NCI-H1417 (cell line): ENCODE measurements at regions not wholly inside any gene's neighbourhood (a gene's known extent, or its start where the extent isn't known, plus 50 kb on each side); places are given as distances from the start of the nearest gene placed in this dataset.

Experiments
- DNase-seq, 3 experiments: peaks; one replicate each; lab custom pipeline; 2025; lab: John Stamatoyannopoulos, UW

DNA sequence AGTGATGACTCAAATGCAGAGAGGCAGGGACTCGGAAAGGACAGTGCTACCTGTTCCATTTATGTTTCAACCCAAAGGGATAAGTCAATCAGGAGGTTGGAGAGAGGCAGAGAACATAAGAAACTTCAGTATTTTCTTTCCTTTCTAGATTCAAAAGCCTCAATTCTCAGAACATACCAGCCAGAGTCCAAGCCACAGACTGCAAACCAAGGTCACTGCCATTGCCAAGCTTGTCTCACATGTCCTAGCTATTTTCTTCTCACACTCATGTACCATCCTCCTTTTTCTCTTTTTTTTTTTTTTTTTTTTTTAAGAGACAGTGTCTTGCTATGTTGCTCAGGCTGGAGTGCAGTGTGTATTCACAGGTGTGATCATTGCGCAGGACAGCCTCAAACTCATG is 111.7 kb upstream of the AKIP1 start:
- no peak for DNase-seq

DNA sequence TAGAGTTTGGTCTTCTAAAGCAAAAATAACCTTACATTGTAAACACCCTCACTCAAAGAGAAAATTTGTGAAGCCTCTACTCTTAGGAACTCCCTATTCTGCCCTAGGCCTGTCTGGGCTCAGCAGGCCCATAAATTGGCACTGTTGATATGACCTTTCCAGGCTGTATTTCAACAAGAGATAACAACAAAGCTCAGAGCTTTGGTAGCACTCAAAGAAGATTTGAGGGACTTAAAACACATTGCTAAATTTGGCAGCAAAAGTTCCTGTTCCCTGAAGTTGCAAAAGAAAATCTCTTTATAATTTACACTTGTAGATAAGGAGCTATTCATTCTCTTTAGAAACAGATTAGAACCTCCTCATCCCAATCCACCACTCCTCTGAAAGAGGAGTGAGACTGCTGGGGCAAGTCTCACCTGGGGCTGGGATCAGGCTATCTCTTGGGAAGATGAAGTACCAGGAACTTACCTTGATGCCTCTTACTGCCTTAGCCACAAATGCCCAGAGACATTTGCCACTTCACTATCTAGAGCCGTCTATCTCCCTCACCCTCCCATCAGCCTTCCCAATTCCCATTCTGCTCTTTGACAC is 110.4 kb upstream of the AKIP1 start:
- no peak for DNase-seq

DNA sequence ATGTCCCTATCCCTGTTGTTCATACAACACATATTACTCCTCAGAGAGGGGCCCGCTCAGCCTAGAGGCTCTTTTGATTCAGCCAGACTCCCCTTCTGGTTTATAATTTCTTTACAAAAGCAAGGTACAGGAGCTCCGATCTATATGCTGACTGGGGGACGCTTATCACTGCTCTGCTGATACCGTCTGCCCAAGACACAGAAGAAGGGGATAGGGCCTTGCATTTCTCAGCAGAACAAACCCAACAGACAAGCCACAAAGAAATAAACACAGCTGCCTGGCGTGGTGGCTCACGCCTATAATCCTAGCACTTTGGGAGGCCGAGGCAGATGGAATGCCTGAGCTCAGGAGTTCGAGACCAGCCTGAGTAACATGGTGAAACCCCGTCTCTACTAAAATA is 109.9 kb upstream of the AKIP1 start:
- no peak for DNase-seq

DNA sequence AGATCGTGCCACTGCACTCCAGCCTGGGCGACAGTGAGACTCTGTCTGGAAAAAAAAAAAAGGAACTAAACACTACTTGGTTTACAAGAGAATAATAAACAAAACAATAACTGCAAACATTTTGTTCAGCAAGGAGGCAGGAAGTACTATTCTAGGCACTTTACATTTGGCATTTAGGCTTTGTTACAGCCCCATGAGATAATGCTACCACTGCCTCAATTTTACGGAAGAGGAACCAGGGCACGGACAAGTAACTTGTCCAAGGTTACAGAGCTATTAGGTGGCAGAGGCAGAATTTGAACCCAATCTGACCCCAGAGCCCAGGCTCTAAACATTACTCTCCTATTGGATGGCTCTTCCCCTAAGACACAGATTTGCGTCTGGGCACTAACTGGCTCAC is 108.7 kb upstream of the AKIP1 start:
- DNase-seq = no peak

DNA sequence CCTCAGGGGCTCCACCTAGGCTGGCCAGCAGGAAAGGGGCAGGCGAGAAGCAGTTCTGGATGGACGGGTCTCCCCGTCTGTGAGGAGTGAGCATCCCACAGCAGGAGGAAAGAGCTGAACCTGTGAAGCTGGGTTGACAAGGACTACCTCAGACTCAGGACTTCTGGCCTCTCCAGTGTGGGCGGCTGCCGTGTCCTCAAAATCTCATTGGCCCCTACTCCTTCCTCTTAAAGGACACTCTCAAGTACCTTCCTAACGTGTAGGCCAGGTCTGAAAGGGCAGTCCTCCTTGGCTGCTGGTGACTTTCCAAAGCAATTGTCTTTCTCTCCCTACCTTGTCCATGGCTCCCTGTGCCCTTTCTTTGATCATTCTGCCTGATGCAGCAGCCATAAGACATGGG is 107.0 kb upstream of the AKIP1 start:
- DNase-seq = no peak

DNA sequence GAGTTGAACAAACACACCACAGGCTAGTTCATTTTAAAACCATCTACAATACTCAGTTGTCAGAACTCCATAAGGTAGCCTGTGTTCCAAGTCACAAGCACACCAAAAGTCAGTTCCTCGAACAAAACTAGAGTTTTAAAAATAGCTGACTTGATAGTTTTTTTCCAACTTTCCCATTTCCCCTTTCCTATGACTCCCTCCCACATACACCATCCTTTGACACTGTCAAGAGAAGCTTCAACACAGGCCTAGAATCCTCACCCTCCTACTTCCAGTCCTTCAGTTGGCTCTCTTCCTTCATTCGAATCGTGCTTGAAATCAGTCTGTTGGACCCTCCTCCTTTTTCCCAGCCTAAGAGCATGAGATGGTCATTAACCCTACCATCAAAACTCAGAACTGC is 105.7 kb upstream of the AKIP1 start:
- DNase-seq = no peak

DNA sequence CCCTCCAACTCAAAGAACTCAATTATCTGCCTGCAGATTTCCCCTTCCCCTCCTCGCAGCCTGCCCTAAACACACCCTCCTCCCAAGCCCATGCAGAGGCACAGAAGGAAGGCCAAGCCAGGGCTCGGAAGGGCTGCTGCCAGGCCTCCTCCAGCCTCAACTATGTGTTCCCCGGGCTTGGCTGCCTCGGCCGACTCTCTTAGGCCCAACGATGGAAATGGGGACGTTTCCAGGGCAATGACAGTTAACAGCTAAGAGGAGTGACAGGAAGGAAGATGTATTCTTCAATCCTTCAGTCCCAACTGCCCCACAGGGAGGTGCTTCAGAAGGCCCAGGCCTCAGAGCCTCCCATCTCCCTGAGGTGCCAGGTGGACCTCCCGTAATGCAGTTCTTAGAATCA is 104.0 kb upstream of the AKIP1 start:
- DNase-seq = no peak

DNA sequence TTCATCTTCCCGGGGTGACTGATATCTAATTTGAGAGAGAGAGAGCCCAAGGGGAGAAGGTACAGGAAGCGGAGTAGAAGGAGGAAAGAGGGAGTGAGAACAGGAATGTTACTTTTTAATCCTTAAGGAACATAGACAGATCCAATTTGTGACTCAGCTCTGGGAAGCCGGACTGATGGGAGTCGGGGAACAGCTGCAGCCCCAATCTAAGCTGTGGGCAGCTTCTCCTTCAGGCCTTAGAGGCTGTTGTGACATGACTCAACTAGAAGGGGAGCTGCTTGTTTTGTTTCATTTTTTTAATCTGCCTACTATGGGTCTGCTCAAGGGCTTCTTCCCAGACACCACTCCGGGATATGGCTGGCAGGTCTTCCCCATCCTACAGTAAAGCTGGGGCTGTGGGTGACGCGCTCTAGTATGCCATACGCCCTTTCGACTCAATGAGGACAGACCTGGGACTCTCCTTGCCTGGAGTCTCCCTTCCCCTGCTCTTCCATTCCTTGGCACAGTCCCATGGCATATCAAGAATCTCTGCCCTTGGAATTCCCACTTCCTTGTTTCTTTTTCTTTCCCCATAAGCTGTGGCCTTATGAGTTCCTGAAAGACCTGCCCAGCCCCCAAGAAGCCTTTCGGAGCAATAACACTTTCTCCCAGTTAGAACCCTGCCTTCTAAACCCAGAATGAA is 103.3 kb upstream of the AKIP1 start:
- DNase-seq = no peak

DNA sequence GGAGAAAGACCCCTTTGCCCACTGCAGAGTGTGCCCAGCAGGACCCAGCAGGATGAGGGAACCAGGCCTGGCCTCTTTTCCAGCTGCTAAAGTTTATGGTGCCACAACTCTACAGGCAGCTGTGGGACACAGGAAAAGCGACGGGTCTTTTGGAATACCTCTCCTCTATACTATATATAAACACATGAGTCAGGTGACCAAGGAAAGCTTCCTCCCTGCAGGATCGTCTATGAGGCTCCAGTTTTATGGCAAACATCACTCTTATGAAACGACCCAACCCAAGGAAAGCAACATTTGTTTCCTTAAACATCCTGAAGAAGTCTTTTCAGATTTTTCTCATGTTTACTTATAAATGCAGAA is 102.8 kb upstream of the AKIP1 start:
- no peak for DNase-seq

DNA sequence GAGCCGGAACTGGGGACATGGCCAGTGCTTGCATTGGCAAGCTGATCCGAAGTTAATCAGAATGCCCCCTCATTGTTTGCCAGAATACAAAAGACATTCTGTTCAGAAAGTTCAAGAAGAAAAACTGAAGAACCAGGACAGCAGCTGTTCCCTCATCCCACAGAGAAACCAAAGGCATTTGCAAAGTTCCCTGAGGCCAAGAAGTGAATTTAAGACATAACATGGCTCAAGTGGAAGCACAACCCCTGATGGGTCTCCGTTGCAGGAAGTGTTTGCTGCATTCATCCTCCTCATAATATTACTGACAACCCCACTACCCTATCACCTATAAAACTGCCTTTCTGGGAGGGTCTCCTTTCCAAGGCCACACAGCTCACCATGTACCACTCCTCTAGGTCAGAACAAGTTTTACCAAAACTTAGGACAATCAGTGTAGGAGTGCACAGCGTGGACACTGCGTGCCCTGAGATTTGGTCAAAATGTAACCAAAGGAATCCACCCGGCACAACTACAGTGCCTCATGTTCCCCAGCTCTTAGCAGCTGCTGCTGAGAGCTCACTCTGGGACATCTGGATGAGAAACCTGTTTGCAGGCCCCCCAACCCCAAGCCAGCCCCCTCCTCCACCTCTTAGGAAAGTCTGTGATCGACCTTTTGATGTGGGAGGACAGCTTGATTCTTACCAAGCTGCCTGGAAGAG is 101.6 kb upstream of the AKIP1 start:
- no peak for DNase-seq

DNA sequence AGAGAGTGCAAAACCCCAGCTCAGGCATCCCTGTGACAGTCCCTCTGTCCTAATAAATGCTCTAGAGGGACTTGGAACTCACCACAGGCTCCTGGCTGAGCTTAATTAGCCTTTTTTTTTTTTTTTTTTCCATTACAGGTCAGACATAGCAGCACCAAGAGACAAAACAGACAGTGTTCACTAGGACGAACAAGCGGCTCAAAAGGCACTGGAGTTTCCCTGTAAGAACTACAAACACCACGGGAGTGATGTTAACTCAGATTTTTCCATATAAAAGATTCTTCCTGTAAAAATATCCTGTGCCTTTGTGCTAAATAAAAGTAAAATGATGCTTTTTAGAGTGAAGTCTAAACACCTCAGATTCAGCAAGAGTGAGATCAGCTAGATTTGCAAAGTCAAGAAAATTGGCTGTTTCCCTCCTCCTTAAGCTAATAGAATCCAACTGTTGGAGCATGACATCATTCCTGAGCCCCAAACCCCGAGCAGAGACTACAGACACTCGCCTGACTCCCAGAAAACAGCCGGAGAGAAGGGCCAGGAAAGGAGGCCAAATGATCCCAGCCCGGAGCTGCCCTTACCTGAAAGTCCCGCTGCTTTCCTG is 101.0 kb upstream of the AKIP1 start:
- peak in 2 of 3 experiments; percentile 43 to 69 for DNase-seq

DNA sequence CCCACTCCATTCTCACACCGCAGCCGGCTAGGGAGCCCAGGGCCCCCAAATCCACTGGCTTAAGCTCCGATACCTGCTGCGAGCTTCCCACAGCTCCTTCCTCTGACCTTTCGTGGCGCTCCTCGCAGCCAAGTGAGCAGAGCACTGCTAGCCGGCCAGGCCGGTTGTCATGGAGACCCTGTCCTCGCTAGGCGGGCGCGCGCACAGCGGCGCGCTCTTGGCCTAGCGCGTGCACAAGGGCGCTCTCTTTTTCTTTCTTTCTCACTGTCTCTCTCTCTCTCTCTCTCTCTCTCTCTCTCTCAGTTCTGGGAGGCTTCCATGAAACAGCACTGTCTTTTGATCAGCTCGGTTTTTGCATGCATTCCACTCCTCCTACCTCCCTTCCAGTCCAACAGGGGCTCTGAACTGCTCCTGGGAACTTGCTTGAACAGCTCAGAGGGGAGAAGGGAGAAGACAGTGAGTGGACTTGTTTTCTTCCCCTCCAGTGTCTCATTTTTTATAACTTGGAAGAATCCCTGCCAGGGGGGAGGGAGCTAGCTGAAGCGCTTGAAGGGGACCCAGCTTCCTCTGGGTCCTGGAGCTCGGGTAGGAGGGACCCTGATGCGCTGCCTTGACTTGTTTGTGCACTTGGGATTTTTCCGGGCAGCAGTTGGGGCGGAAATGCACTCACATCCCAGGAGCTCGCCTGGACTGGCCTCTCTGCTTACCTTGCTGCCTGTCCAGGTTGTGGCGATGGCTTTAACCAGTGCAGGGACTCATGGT is 100.3 kb upstream of the AKIP1 start:
- peak; percentile 72 to 85 (median 85) for DNase-seq

DNA sequence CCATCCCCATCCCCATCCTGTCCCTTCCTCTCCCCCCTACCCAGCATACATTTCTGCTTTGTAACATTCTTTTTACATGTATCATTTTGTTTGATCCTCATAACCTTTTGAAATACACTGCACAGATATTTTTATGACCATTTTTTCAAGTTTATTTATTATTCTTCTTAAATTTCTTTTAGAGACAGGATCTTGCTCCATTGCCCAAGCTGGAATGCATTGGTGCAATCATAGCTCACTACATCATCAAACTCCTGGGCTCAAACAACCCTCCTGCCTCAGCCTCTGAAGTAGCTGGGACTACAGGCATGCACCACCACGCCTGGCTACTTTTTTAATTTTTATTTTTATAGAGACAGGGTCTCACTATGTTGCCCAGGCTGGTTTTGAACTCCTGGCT is 99.4 kb upstream of the AKIP1 start:
- no peak for DNase-seq

DNA sequence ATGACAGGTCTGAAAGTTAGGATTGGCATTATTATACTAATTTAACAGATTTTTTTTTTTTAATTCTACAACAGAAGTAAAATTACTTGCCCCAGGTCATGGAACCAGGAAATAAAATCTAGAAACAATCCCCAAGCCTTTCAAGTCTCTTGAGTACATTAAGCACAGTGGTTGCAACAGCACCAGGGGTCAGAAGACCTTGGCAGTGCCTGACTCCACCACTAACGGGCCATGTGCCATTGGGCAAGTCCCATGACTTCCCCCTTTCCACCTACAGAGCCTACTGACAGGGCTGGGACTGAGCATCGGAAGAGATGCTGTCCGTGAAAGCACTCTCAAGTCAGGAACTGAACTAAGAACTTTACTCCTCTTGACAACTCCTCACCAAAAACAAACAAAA is 98.6 kb upstream of the AKIP1 start:
- DNase-seq = no peak

DNA sequence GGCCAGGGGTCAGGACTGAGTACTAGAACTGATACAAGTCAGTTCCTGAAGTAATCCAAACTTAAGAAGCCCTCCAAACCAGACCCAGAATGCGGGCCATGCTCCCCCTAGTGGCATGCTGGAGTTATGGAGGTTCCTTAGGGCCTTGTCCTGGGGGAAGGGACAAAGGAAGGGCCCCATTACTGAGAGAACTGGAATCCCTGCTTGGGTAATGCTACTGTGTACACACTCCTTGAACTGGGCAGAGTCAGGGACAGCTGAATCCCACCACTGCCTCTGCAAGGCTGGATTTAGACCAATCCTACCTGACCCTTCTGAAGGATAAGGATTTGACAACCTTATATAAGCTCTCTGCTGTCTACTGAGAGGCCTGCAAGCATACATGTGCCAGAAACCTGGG is 97.3 kb upstream of the AKIP1 start:
- DNase-seq = peak; percentile 45 to 69 (median 69)

DNA sequence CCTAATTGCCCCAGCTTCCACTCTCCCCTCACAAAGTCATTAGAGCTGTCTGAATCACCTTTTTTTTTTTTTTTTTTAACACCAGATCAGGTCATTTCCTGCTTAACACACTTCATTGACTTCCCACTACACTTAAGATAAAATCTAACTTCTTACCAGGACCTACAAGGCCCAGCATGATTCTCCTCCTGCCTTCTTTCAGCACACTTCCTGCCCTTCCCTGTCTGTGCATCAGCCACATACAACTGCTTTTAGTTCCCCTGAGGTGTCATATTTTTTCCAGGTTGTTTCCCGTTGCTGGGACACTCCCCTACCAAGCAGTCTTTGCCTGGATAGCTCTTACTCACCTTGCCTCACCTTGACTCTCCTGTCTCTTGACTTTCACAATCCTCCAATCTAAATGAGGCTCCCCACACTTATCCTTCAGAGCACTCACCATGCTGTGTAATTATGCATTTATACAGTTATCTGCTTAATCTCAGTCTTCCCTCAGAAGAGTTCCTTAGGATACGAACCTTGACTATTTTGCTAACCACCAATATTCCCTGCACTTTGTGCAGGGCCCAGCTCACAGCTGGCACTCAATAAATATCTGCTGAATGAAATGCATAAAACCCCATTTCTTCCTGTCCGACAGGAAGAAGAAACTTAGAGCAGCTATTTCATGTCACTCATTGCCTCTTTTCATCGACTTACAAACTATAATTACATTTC is 96.6 kb upstream of the AKIP1 start:
- DNase-seq = peak in 1 of 3 experiments; percentile 72

DNA sequence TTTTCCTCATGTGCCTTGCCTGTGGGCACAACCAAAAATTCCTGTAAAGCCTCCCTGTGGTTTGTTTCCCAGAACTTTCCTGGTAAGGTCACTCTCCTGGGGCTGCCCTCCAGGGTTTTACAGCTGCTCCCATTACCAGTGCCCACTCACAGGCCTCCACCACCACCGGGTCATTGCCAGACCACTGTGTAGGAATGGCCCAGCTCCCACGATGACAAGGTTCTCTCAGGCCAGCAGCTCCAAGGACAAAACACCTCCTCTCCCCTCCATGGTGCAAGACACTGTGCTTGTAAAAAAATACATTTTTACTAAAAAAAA is 96.1 kb upstream of the AKIP1 start:
- DNase-seq = no peak

DNA sequence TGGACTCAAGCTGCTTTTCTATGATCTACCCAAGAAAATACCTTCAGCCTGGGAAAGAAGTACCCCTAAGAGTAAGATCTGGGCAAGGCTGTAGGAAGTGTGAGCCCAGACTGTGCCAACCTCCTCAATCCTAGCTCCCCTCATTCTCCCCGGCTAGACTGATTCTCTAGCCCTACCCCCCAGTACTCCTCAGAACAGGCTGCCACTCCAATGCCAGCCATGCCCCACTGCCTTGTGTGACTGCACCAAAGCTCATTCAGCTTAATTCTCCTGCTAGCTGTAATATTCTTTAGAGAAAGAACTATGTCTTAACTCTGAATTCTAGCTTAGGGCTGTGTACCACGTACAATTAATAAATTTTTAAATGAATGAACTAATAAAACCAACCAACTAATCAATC is 92.6 kb upstream of the AKIP1 start:
- no peak for DNase-seq

DNA sequence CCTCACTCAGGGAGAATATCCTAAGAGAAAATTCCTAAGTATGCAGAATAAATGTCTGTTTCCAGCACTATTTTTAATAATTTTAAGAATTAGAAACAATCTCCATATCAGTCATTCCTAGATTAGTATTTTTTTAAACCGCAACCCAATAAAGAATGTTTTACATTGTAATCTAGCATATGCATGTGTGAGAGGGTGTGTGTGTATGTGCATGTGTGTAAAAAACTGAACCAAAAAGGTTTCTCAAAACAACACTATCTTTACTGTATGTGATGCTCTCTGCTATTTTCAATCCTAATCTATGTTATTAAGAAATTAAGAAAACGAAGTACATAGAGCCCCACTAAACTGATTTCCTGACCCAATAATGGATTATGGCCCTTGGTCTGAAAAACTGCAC is 90.6 kb upstream of the AKIP1 start:
- no peak for DNase-seq

DNA sequence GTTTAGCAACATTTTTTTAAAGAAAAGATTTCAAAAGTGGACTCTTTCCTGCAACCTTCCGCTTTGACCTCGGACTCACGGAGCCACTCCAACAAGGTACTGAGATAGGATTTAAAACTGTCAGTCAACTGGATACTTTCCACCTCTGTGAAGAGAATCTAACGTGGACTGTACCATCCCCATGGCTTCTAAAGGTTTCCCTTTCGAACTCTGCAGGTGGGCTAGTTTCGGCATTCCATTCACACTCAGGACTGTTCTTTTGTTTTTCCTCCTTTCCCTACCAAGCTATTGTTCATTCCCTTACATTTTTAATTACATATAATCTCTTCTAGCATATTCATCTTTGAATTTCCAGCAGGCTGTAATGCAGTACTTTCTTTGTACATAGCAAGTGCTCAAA is 88.5 kb upstream of the AKIP1 start:
- no peak for DNase-seq

DNA sequence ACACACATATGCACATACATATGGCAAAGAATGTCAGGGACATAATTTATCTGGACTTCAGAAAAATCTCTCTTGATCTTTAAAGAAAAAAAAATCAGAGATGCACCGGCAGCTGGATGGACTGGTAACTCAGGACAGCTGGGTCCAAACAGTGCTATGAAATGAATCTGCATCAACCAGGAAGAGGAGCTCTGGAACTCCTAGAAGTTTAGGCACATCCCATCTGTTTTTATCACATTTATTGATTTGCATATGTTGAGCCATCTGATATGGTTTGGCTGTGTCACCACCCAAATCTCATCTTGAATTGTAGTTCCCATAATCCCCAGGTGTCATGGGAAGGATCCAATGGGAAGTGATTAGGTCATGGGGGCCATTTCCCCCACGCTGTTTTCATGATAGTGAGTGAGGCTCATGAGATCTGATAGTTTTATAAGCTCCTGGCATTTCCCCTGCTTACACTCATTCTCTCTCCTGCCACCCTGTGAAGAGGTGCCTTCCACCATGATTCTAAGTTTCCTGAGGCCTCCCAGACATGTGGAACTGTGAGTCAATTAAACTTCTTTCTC is 87.7 kb upstream of the AKIP1 start:
- DNase-seq = no peak
